Muscle layer of colon (tissue), 2 donors: ENCODE measurements at regions not wholly inside any gene's neighbourhood (a gene's known extent, or its start where the extent isn't known, plus 50 kb on each side); places are given as distances from the start of the nearest gene placed in this dataset.
"Not testable (repeated sequence)": the region's sequence is repeated elsewhere in the genome, so short reads cannot be mapped to it uniquely, and the experiment has no call there.

ENCODE experiments used
- H3K27ac ChIP-seq: one replicate; pipeline ENCODE4 v1.7.0; 2013; ENCODE audit warnings: low read depth, mild to moderate bottlenecking, low read length, moderate library complexity
- H3K27me3 ChIP-seq, 2 donors: one replicate each; pipeline ENCODE4 v1.7.0; 2013; ENCODE audit warnings: low read length in 2 of 2, mild to moderate bottlenecking in 2 of 2; ENCODE audit not compliant: insufficient read depth in 2 of 2, control insufficient read depth in 1 of 2
- H3K36me3 ChIP-seq: one replicate; pipeline ENCODE4 v1.7.0; 2013; ENCODE audit warnings: mild to moderate bottlenecking, low read length; ENCODE audit not compliant: insufficient read depth
- H3K4me1 ChIP-seq: one replicate; pipeline ENCODE4 v1.7.0; 2013; ENCODE audit warnings: mild to moderate bottlenecking, low read length; ENCODE audit not compliant: insufficient read depth
- H3K4me3 ChIP-seq, 2 donors: one replicate each; pipeline ENCODE4 v1.7.0; 2013; ENCODE audit warnings: low read length in 2 of 2, low read depth in 1 of 2, mild to moderate bottlenecking in 1 of 2, moderate library complexity in 1 of 2
- H3K9ac ChIP-seq: one replicate; pipeline ENCODE4 v1.7.0; 2013; ENCODE audit warnings: low read length
- H3K9me3 ChIP-seq: one replicate; pipeline ENCODE4 v1.7.0; 2013; ENCODE audit warnings: mild to moderate bottlenecking, low read length
- donor health status: abdominal sarcoma.
- donor health status: Adenocarcinoma of cecum.

DNA sequence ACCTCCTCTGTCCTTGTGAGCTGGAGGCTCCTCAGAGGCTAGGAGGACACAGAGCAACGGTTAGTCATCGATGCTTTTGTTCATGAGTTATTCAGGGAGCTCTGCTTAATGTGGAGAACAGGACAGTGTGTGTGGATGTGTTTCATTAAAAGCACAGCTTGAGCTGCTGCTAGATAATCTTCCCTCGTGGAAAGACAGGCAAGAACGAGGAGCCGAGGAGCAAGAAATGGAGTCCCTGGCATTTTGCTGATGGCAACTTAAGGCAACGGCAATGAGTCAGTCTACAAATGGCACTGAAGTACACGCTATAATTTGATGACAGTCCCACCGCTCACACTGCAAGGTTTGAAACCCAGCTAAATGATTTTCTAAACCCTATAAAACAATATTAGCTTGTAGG, 106.2 kb downstream of the IGLL1 start:
- H3K27me3 ChIP-seq = no peaks in the 10 kb centered on the region
- H3K4me1 ChIP-seq = no peaks in the 10 kb centered on the region
- no peaks in the 10 kb centered on the region for H3K9me3 ChIP-seq
- H3K4me3 ChIP-seq = no peak overlapping the region
- H3K36me3 ChIP-seq = no peaks in the 10 kb centered on the region
- H3K9ac ChIP-seq = no peak overlapping the region
- H3K27ac ChIP-seq = no peak overlapping the region

DNA sequence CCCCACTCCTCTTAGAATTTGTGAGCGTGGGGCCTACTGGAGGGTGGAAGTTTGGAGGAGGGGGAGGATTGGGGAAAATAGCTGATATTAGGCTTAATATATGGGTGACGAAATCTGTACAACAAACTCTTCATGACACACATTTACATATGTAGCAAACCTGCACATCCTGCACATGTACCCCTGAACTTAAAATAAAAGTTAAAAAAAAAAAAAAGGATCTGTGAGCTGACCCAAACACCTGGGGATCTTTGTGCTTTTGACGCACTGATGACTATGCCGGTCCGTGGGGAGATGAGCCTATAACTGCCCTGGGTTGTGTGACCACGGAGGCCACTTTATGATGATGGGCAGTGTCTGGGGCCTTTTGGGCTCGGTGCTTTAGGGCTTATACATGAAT, 107.7 kb downstream of the IGLL1 start:
- not testable (repeated sequence) for H3K9me3 ChIP-seq, H3K9ac ChIP-seq, H3K4me3 ChIP-seq, H3K36me3 ChIP-seq, H3K27me3 ChIP-seq, H3K27ac ChIP-seq, H3K4me1 ChIP-seq

DNA sequence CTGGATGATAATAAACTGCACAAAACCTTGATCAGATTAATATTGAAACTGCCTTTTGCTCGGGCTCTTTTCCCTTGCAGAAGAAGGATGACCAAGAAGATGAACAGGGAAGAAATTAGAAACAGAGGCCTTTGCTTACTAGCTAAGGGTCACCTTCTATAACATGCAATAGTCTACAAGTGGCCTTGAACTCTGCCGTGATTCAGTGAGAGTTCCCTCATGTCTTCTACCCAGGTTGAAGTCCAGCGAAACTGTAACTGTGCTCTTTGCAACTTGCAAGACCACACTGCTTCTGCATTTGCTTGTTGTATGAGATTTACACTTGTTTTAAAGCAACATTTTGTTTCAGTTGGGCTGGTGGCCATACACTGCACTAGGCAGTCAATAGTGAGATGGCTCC, 108.4 kb downstream of the IGLL1 start:
- no peak overlapping the region for H3K4me3 ChIP-seq
- no peaks in the 10 kb centered on the region for H3K36me3 ChIP-seq
- H3K9ac ChIP-seq = no peak overlapping the region
- no peaks in the 10 kb centered on the region for H3K9me3 ChIP-seq
- no peaks in the 10 kb centered on the region for H3K4me1 ChIP-seq
- H3K27ac ChIP-seq = no peak overlapping the region
- H3K27me3 ChIP-seq = no peaks in the 10 kb centered on the region

DNA sequence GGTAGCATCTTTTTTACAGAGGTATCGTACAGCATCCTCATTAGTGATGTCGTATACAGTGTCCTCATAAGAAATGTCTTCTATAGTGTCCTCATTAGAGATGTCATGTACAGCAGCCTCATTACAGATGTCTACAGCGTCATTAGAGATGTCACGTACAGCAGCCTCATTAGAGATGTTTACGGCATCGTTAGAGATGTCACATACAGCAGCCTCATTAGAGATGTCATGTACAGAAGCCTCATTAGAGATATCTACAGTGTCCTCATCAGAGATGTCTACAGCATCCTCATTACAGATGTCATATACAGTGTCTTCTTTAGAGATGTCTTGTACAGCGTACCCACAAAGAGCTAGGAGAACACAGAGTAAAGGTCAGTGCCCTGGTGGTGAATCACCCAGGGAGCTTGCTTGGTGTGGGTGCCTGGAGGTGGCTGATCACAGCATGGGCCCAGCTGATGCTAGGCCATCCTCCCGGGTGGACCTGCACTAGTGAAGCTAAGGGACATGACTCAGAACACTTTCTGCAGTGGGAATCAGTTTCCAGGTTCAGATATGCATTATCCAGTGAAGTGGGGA, 109.2 kb downstream of the IGLL1 start:
- H3K36me3 ChIP-seq = no peaks in the 10 kb centered on the region
- no peak overlapping the region for H3K27ac ChIP-seq
- H3K9ac ChIP-seq = no peak overlapping the region
- H3K4me3 ChIP-seq = no peak overlapping the region
- no peaks in the 10 kb centered on the region for H3K27me3 ChIP-seq
- no peaks in the 10 kb centered on the region for H3K4me1 ChIP-seq
- H3K9me3 ChIP-seq = no peaks in the 10 kb centered on the region

DNA sequence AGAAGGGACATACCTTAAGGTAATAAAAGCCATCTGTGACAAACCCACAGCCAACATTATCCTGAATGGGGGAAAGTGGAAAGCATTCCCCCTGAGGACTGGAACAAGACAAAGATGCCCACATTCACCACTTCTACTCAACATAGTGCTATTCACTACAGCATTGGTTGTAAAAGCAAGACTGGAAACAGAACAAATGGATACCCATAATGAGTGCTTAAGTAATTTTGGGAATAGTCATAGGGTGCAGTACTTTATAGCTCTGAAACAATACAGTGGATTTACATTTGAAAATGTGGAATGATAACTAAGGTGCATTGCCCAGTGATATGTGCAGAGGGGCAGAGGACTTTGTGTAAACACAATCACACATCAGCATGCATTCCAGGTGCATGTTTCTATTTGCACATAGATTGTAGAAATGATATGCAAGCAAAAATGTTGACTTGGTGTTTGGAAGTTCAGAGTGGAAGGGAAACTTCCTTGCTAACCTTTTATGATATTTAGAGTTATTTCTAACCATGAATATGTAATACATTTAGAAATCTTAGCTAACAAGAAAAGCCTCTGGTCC, 112.3 kb downstream of the IGLL1 start:
- no peaks in the 10 kb centered on the region for H3K36me3 ChIP-seq
- H3K27me3 ChIP-seq = no peaks in the 10 kb centered on the region
- H3K9ac ChIP-seq = no peak overlapping the region
- no peaks in the 10 kb centered on the region for H3K9me3 ChIP-seq
- H3K4me1 ChIP-seq = no peaks in the 10 kb centered on the region
- H3K4me3 ChIP-seq = no peak overlapping the region
- no peak overlapping the region for H3K27ac ChIP-seq

DNA sequence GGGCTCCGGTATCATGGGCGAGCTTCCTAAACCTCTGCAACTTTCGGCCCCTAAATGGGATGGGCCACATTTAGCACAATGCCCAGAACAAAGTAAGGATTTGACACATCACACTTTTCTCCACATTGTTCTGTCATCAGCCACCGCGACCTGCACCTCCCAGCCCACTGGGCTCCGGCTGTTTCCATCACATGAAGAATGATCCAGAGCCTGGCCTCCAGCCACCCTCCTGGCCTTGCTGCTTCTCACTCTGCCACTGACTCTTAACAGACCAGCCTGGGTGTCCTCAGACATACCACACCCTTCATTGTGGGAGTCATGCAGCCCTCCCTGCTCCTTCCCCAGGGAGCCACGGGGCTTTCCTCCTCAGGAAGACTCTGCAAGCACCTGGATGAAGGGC, 113.7 kb downstream of the IGLL1 start:
- H3K9me3 ChIP-seq = no peaks in the 10 kb centered on the region
- no peak overlapping the region for H3K4me3 ChIP-seq
- H3K9ac ChIP-seq = no peak overlapping the region
- no peaks in the 10 kb centered on the region for H3K27me3 ChIP-seq
- no peaks in the 10 kb centered on the region for H3K36me3 ChIP-seq
- H3K4me1 ChIP-seq = no peaks in the 10 kb centered on the region
- H3K27ac ChIP-seq = no peak overlapping the region

DNA sequence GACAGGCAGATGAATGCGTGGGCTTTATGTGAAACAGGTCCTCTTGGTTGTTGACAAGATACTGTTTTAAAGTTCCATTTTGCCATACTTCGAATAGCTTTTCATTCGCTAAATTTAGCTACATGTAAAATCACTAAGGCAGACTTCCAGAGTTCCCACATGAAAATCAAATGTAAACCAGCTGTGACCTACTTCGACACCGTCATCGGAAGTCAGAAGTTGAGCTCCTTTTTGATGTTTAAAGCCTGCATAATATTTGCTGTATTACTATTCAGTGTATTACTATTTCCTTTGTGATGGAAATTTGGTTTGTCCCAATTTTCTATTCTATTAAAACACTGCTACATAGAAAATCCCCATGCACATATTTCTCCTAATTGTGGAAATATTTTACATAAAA, 115.3 kb downstream of the IGLL1 start:
- H3K4me1 ChIP-seq, H3K27me3 ChIP-seq, H3K9ac ChIP-seq, H3K9me3 ChIP-seq, H3K4me3 ChIP-seq, H3K27ac ChIP-seq, H3K36me3 ChIP-seq: not testable (repeated sequence)

DNA sequence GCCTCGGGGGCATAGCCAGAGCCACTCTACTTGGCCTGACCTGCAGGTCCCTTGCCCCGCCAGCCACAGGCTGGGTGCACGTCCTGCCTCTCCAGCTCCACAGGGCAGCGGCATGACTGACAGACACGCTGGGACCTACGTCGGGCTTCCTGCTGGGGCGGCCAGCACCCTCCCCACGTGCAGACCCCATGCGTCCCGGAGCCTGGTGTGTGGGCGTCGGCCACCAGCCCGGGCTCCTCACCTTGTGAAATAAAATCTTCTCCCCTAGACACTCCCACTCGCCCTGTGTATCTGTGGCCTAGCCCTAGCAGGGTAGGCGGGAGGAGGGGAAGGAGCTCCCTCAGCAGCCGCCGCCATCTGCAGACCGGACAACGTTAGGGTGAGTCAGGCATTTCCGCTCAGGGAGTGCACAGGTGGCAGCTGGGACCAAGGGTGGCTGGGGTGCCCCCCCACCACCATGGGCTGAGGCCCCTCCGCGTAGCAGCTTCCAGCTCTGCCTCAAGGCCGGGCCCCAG, 119.5 kb downstream of the IGLL1 start:
- H3K36me3 ChIP-seq, H3K9ac ChIP-seq, H3K4me3 ChIP-seq, H3K9me3 ChIP-seq, H3K4me1 ChIP-seq, H3K27me3 ChIP-seq, H3K27ac ChIP-seq: not testable (repeated sequence)

DNA sequence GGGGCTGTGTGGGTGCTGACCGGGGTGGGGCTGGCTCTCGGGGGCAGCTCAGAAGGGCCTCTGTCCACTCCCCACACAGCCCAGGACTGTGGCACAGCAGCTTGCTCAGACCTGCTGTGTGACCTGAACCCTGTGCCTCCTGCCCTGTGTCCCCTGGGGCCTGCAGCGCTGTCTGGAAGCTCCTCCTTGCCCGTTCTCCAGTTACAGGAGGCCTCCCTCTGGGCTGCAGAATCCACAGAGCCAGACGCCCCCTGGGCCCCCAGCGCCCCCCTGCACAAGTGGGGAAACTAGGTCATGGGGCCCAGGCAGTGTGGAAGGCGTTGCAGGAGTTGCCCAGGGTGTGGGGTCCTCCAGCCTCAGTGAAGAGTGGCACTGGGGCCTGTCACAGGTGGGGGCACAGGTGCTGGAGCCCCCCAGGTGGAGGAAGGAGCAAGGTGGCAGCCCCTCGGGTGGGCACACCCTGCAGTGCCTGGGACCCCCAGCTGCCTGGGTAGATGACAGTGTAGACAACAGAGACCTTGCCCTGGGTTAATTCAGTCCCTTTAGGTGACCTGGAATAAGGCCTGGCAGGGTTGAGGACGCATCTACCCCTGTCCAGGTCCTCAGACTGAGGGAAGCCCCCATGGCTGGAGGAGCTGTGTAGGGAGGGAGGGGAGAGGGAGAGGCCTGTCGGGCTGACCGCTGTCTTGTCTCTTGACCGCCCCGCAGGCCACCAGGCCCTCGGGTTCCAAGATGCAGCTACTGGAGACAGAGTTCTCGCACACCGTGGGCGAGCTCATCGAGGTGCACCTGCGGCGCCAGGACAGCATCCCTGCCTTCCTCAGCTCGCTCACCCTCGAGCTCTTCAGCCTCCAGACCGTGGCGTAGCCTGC, 120.2 kb downstream of the IGLL1 start:
- H3K4me3 ChIP-seq, H3K27me3 ChIP-seq, H3K4me1 ChIP-seq, H3K9ac ChIP-seq, H3K9me3 ChIP-seq, H3K36me3 ChIP-seq, H3K27ac ChIP-seq: not testable (repeated sequence)

DNA sequence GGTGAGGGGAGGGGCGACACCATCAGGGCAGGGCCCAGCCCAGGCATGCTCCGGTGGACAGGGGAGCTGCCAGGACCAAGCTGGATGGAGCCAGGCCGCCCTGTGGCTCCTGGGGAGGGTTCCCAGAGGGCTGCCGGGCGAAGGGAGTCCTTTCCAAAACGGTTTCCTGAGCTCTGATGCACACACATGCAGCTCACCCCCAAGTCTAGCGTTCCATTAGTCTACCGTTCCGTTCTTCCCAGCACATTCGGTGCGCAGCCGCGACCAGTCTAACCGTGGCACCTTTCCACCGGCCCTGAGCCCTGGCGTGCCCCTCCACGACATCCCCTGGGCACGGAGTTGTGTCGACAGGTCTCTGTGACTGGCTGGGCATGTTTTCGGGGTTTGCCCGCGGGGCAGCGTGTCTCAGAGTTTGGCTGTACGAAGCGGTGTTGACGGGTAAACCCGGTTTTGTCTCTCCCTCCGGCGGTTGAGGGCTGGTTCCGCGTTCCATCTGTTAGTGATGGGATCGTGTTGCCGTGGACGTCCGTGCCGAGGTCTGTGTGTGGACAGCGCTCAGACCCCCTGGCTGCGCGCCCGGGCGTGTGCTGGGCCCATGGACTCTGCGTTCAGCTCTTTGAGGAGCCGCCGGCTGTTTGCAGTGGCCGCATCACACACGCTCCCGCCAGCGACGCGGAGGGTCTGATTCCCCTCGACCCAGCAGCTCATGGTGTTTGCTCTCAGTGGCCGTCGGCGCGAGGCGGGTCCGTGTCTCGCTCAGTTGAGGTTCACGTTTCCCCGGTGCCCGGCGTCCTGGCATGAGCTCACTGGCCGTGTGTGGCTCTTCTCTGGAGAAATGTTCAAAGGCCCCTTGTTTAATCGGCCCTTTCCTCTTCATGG, 121.2 kb downstream of the IGLL1 start:
- Histone ChIP-seq H3K9ac (no peak overlapping the region), H3K9me3 (no peaks in the 10 kb centered on the region), H3K27me3 (no peaks in the 10 kb centered on the region), H3K4me3 (no peak overlapping the region), H3K4me1 (no peaks in the 10 kb centered on the region), H3K27ac (no peak overlapping the region), H3K36me3 (no peaks in the 10 kb centered on the region)

DNA sequence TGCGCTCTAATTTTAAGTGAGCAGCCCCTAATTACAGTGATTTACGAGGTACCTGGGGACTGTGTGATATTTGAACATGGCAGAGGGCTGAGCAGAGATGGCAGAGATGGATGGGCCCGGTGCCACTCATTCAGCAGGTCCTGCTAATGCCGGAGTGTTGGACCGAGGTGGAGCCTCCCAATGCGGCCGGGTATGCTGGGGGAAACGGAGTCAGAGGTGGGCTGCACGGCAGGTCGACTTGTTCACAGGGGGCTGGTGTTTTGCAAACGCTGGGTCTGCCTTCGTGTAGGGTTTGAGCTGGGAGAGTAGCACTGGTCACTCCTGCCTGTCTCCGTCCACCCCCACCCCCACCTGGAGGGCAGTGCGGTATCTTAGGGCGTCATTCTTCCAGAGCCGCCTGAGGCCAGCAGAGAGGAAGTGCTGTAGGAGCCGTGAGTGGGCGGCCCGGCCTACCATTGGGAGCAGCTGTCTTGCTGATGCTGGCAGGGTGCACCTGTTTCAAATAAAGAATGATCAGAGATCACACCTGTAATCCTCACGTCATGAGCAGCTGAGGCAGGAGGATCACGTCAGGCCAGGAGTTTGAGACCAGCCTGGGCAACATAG, 122.6 kb downstream of the IGLL1 start:
- Histone ChIP-seq H3K36me3 (no peaks in the 10 kb centered on the region), H3K9ac (no peak overlapping the region), H3K27me3 (no peaks in the 10 kb centered on the region), H3K4me3 (no peak overlapping the region), H3K4me1 (no peaks in the 10 kb centered on the region), H3K9me3 (no peaks in the 10 kb centered on the region), H3K27ac (no peak overlapping the region)
